DND-41 (cell line): ENCODE measurements at regions not wholly inside any gene's neighbourhood (a gene's known extent, or its start where the extent isn't known, plus 50 kb on each side); places are given as distances from the start of the nearest gene placed in this dataset.

Source experiments
- ATAC-seq: fragments of 200-7000 bp; cut with Tn5 transposase; 3 replicates; pipeline ENCODE4 v1.9.1; 2021; ENCODE audit warnings: low read depth; ENCODE audit not compliant: insufficient read depth
- DNase-seq: peaks from one replicate; pipeline ENCODE4 v3.0.0-alpha.2; 2020
- H2AFZ ChIP-seq: 2 replicates; pipeline ENCODE4 v1.6.0; 2012; ENCODE audit warnings: low read depth, low read length
- H3K27ac ChIP-seq: 2 replicates; pipeline ENCODE4 v1.5.1; 2012; ENCODE audit warnings: low read length, inconsistent platforms
- H3K27me3 ChIP-seq: fragments of 200-600 bp; sonication (generic); 2 replicates; pipeline ENCODE4 v1.6.0; 2012; ENCODE audit warnings: low read length, mild to moderate bottlenecking, inconsistent platforms; ENCODE audit not compliant: insufficient read depth, poor library complexity
- H3K36me3 ChIP-seq: 2 replicates; pipeline ENCODE4 v1.5.1; 2012; ENCODE audit warnings: low read length, inconsistent platforms; ENCODE audit not compliant: insufficient read depth
- H3K4me1 ChIP-seq: 2 replicates; pipeline ENCODE4 v1.5.1; 2012; ENCODE audit warnings: mild to moderate bottlenecking, low read length; ENCODE audit not compliant: insufficient read depth
- H3K4me2 ChIP-seq: 2 replicates; pipeline ENCODE4 v1.6.0; 2012; ENCODE audit warnings: mild to moderate bottlenecking, moderate library complexity, low read length, inconsistent platforms; ENCODE audit not compliant: insufficient read depth
- H3K4me3 ChIP-seq, 2 experiments: fragments of 200-600 bp in 1 of 2; shearing (Covaris generic) in 1 of 2; 2 replicates each; pipeline ENCODE4 v1.5.1; 2012 to 2016; ENCODE audit warnings: inconsistent platforms in 2 of 2, low read length in 2 of 2, mild to moderate bottlenecking in 2 of 2, low read depth in 1 of 2, moderate library complexity in 1 of 2
- H3K79me2 ChIP-seq: 2 replicates; pipeline ENCODE4 v1.6.0; 2012; ENCODE audit warnings: low read length, inconsistent platforms; ENCODE audit not compliant: insufficient read depth
- H3K9ac ChIP-seq: 2 replicates; pipeline ENCODE4 v1.6.0; 2012; ENCODE audit warnings: low read depth, mild to moderate bottlenecking, inconsistent platforms, low read length, moderate library complexity
- H3K9me3 ChIP-seq: 2 replicates; pipeline ENCODE4 v1.5.1; 2012; ENCODE audit warnings: low read length, moderate library complexity, mild to moderate bottlenecking, inconsistent platforms; ENCODE audit not compliant: insufficient read depth, severe bottlenecking
- H4K20me1 ChIP-seq: 2 replicates; pipeline ENCODE4 v1.6.0; 2012; ENCODE audit warnings: low read length; ENCODE audit not compliant: insufficient read depth
- EZH2 ChIP-seq: IDR thresholded peaks from 3 replicates; pipeline ENCODE4 v1.6.1; 2012; ENCODE audit warnings: borderline replicate concordance, low read depth, mild to moderate bottlenecking, moderate library complexity, low read length, inconsistent platforms; ENCODE audit not compliant: severe bottlenecking
- TF ChIP-seq, protein P1 (sequence below): IDR thresholded peaks from 2 replicates; pipeline ENCODE4 v1.5.1; 2012; ENCODE audit warnings: borderline replicate concordance, low read length, moderate library complexity, mild to moderate bottlenecking; ENCODE audit not compliant: poor library complexity, severe bottlenecking; ENCODE audit errors: extremely low read depth

- H3K9me3 ChIP-seq, result no peaks in the 10 kb centered on the region
- TF ChIP-seq, protein P1, sequence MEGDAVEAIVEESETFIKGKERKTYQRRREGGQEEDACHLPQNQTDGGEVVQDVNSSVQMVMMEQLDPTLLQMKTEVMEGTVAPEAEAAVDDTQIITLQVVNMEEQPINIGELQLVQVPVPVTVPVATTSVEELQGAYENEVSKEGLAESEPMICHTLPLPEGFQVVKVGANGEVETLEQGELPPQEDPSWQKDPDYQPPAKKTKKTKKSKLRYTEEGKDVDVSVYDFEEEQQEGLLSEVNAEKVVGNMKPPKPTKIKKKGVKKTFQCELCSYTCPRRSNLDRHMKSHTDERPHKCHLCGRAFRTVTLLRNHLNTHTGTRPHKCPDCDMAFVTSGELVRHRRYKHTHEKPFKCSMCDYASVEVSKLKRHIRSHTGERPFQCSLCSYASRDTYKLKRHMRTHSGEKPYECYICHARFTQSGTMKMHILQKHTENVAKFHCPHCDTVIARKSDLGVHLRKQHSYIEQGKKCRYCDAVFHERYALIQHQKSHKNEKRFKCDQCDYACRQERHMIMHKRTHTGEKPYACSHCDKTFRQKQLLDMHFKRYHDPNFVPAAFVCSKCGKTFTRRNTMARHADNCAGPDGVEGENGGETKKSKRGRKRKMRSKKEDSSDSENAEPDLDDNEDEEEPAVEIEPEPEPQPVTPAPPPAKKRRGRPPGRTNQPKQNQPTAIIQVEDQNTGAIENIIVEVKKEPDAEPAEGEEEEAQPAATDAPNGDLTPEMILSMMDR, result no peak
- TF ChIP-seq EZH2, result no peak
- H3K27ac ChIP-seq, result no peak overlapping the region
- no peak overlapping the region for H3K4me2 ChIP-seq
- DNase-seq (no peak), ATAC-seq (no peak)
- H3K9ac ChIP-seq, result no peak overlapping the region
- no peak overlapping the region for H3K4me3 ChIP-seq
- no peak overlapping the region for H2AFZ ChIP-seq
- H3K36me3 ChIP-seq, result no peaks in the 10 kb centered on the region
- no peaks in the 10 kb centered on the region for H3K27me3 ChIP-seq
- no peaks in the 10 kb centered on the region for H3K79me2 ChIP-seq
- H4K20me1 ChIP-seq, result no peaks in the 10 kb centered on the region
- no peaks in the 10 kb centered on the region for H3K4me1 ChIP-seq
Observed at GRCh38 chr6:156319707-156320106, 457.5 kb upstream of the ARID1B start.

DNA sequence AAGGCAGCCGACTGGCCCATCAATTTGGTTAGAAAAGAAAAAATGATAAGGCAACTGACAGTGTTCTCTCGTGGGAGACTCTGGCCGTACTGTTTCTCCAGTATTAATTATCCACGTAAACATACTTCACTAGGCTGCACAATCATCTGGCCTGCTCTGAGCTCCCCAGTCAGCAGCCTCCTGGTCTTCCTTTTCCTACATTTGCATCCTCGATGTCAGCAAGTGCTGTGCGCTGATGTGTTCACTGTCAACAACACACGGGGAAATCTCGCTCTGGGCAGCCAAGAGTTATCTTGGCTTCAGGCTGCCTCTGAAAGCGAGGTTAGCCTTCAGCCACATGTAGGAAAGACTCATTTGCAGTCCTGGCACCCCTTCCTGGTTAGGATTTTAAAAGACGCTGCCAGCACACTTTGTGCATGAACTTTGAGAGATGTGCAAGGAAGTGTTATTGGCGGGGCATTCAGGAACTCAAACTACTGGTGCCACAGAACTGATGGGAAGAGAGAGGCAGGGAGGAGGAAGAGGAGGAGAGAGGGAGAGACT lies 460.5 kb upstream of the ARID1B start:
- H2AFZ ChIP-seq, result no peak overlapping the region
- no peaks in the 10 kb centered on the region for H4K20me1 ChIP-seq
- no peaks in the 10 kb centered on the region for H3K36me3 ChIP-seq
- no peak overlapping the region for H3K27ac ChIP-seq
- TF ChIP-seq EZH2, result no peak
- TF ChIP-seq, protein P1, result no peak
- no peak for ATAC-seq
- no peaks in the 10 kb centered on the region for H3K9me3 ChIP-seq
- H3K4me3 ChIP-seq, result no peak overlapping the region
- H3K4me1 ChIP-seq, result no peaks in the 10 kb centered on the region
- no peak overlapping the region for H3K9ac ChIP-seq
- H3K4me2 ChIP-seq, result no peak overlapping the region
- DNase-seq, result no peak
- no peaks in the 10 kb centered on the region for H3K79me2 ChIP-seq
- no peaks in the 10 kb centered on the region for H3K27me3 ChIP-seq

DNA sequence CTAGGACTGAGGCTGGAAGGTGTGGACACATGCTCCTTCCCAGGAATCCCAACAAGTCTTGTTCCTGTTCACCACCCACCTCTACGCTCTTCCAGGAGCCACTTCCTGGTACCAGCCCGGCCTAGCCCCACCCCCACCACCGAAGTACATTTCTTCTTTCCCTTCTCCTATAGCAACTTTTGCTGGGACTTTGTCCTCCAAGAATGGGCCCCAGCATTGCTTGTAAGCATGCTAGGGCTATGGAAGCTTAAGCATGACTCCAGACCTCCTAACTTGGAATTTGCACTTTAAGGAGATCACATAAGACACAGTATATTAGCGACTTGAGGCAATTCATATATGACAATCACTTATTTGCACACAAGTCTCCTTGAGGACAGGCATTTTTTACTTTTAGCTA lies 462.0 kb upstream of the ARID1B start:
- DNase-seq, result no peak
- Histone ChIP-seq H3K27me3 (no peaks in the 10 kb centered on the region), H4K20me1 (no peaks in the 10 kb centered on the region)

More for the DNA sequence above, 462.0 kb upstream of the ARID1B start:
- TF ChIP-seq, protein P1, result no peak
- TF ChIP-seq EZH2, result no peak
- no peaks in the 10 kb centered on the region for H3K9me3 ChIP-seq
- H3K4me3 ChIP-seq, result no peak overlapping the region
- no peaks in the 10 kb centered on the region for H3K79me2 ChIP-seq
- H3K36me3 ChIP-seq, result no peaks in the 10 kb centered on the region
- no peak overlapping the region for H2AFZ ChIP-seq
- no peak overlapping the region for H3K27ac ChIP-seq
- H3K9ac ChIP-seq, result no peak overlapping the region
- no peaks in the 10 kb centered on the region for H3K4me1 ChIP-seq
- H3K4me2 ChIP-seq, result no peak overlapping the region
- ATAC-seq, result no peak
